ENCODE measurements at regions not wholly inside any gene's neighbourhood (a gene's known extent, or its start where the extent isn't known, plus 50 kb on each side); places are given as distances from the start of the nearest gene placed in this dataset.

GRCh38 chr13:18960637-18961227 lies 220.9 kb downstream of the TUBA3C start:
- TF ChIP-seq FOXP2 (optimal IDR thresholded peaks at IDR 0.05; ENCODE audit: control extremely low read depth, extremely low read length, insufficient read depth) (no peak), POLR2AphosphoS5 (IDR thresholded peaks at IDR 0.05; ENCODE audit: borderline replicate concordance, low read depth, low read length) (no peak), EZH2 (IDR thresholded peaks at IDR 0.05) (no peak)

All from SK-N-MC (cell line).